HG02642 (cell line): ENCODE measurements at regions not wholly inside any gene's neighbourhood (a gene's known extent, or its start where the extent isn't known, plus 50 kb on each side); places are given as distances from the start of the nearest gene placed in this dataset.
"Not testable (repeated sequence)": the region's sequence is repeated elsewhere in the genome, so short reads cannot be mapped to it uniquely, and the experiment has no call there.

Experiments used
- ATAC-seq: cut with Tn5 transposase; IDR thresholded peaks from one replicate; pipeline ENCODE4 v1.9.1; 2021; ENCODE audit warnings: mild to moderate bottlenecking; ENCODE audit not compliant: unreplicated experiment, poor library complexity

DNA sequence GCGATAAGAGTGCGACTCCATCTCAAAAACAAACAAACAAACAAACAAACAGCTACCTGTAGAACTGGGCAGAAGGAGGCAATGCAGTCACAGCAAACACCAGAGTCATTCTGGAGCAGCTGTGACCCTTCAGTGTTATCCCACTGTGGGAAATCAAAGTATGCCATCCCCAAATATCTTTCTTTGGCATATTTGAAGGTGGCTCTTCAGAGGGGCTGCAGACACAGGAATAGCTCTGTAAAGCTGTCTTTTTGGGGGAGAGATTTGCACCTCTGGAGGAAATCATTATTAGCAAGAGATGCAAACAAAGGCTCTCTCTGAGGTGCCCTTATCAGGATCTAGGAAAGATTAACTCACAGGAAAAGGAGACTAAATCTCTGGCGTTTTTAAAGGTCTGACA lies 98.5 kb upstream of the XPO1 start:
- no peak for ATAC-seq

DNA sequence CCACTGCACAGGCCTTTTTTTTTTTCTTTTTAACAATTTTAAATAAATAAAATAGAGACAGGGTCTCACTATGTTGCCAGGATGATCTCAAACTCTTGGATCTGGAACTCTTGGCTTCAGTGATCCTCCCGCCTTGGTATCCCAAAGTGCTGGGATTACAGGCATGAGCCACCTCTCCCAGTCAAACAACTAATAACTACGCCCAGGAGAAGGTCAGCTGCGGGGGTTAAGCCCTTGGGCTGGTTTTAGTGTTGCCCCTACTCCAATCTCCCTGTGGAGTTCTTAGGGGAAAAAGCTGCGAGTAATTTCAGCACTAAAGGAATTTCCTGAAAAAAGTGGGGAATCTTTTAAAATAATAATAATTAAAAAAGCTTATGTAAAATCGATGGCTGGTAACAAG lies 96.4 kb upstream of the XPO1 start:
- ATAC-seq = no peak

DNA sequence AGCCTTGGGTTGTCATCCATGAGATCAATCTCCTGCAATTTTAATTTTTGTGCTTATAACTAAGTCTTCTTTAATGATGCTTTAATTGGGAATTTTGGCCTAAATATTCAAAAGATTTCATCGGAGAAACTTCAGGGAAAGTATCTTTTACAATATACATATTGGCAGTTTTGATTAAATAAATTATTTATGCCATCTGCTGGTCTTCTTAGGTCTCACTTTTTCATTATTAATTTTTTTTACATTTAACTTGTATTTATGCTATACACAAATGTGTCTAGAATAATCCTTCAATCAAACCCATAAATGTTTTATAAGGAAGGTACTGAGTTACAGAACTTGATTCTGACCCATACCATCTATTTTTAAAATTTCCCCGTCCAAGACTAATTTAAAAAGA lies 95.1 kb upstream of the XPO1 start:
- ATAC-seq = no peak

DNA sequence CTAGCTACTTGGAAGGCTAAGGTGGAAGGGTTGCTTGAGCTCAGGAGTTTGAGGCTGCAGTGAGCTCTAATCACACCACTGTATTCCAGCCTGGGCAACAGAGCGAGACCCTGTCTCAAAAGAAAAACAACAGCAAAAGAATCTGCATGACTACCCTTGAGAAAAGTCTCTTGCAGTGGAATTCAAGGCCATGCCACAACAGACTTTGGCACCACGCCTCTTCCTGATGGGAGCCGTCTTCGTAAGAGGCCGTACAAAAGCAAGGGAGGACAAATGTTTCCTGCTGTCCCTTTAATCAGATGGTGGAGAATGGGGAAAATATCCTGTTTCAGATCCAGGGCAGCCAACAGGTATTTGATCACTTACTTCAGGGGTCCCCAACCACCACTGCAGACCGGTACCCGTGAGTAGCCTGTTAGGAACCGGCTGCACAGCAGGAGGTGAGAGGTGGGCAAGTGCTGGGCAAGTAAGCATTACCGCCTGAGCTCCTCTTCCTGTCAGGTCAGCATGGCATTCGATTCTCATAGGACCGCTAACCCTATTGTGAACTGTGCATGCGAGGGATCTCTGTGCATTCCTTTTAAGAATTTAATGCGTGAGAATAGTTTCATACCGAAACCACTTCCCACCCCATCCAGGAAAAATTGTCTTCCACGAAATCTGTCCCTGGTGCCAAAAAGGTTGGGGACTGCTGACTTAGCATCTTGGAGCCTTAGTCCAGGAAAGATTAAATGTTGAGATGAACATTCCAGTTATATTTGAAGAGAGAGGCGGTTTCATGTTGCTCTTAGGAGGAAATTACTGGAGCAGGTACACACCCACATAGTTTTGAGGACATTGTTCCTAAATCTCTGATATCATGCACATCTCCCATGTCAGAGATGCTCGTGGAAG lies 94.4 kb upstream of the XPO1 start:
- no peak for ATAC-seq

DNA sequence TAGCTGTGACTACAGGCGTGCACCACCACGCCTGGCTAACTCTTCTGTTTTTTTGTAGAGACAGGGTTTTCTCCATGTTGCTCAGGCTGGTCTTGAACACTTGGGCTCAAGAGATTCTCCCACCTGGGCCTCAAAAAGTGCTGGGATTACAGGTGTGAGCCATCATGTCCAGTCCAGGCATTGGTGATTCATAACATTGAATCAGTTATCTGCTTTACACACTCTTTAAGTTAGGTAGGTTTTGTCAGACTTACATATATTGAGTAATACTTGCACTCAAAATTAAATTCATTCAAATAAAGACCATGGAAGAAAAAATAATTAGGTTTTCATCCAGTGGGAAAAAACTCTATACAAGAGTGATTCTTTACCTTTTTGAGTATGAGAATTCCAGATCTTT lies 93.2 kb upstream of the XPO1 start:
- no peak for ATAC-seq

DNA sequence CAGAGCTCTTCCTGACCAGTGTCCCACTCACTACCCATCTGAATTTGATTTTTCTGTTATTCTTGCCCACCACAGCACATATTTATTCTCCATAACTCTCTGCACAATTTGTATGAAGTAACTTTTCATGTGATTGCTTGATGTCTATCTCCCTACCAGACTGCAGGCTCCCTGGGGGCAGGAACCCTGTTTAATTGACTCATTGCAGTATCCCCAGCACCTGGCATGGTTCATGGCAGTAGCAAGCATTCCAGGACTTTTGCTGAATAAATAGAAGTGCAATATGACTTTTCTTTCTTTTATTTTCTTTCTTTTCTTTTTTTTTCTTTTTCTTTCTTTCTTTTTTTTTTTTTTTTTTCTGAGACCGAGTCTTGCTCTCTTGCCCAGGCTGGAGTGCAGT lies 88.7 kb upstream of the XPO1 start:
- no peak for ATAC-seq

DNA sequence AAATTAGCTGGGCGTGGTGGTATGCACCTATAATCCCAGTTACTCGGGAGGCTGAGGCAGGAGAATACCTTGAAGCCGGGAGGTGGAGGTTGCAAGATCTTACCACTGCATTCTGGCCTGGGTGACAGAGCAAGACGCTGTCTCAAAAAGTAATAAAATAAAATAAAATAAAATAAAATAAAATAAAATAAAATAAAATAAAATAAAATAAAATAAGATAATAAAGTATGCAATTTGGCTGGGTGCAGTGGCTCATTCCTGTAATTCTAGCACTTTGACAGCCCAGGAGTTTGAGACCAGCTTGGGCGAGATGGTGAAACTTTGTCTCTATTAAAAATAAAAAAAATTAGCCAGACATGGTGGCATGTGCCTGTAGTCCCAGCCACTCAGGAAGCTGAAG lies 85.6 kb upstream of the XPO1 start:
- no peak for ATAC-seq

DNA sequence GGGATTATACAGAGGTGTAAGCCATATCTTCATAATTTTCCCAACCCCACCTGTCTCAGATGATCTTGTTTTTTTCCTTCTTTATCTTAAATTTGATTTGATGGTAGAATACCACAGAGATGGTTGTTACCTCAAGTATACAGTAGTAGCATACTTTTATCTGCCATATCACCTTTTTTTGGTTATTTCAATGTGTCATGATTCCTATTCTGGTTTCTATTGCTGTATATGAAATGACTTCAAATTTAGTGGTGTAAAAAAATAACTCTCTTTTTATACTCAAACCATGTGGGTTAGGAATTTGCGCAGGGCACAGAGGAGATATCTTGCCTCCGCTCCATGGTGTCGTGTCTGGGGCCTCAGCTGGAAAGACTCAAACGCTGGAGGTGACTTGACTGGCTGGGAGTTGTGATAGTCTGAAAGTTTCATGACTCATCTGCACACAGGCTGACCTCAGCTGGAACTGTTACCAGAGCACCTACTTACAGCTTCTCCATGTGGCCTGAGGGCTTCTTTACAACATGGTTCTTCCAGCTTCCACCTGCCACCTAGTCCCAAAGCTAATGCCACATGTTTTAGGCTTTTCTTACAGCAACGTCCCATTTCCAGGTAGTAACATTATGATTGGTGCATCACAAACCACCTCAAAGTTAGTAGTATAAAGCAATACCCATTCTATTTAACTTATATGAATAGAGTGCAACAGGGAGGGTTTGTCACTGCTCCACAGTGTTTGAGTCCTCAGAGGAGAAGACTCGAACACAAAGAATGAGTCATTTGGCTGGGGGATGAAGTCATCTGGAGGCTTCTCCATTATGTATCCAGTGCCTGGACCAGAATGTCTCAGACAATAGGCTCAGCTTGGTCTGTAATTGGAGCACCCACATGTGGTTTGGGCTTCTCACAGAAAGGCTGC lies 82.3 kb upstream of the XPO1 start:
- no peak for ATAC-seq

DNA sequence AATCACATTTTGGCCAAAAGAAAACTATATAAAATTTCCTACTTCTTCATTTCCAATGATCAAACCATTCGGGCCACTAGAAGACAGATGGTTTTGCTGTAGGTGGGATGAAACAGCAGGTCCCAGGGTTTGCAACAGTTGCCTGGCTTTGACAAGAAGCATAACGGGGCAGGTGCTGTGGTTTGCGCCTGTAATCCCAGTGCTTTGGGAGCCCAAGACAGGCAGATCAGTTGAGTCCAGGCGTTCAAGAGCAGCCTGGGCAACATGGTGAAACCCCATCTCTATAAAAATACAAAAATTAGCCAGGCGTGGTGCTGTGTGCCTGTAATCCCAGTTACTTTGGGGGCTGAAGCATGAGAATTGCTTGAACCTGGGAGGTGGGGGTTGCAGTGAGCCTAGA lies 81.4 kb upstream of the XPO1 start:
- ATAC-seq = no peak

DNA sequence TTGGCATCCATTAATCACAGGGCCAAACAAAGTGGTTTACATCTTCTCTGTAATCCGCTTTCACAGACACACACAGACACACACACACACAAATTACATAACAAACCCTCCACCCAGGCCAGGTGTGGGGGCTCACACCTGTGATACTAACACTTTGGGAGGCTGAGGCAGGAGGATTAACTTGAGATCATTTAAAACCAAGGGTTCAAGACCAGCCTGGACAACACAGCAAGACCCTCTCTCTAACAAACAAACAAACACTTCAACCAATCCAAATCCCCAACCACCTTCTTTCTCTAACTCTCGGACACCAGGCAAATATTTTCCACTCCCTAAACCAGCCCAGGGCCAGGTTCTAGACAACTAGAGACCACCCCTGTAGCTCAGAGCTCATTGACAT lies 79.5 kb upstream of the XPO1 start:
- ATAC-seq = no peak

DNA sequence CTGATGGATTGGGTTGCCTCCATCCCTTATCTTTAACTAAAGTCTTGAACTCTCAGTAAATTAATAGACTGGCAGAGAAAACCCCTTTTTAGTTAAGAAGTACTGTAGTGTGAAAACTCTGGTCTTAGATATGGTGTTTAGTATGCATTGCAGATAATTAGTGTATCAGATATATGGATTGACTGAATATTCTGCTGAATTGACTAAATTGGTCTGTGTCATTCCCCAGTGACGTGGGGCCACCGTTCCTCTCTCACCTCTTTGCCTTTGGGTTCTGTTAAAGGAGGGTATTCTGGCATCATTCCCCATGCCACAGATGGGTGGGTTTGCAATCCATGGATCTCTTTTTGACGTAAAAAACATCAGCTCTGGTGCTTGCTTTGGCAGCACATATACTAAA lies 67.1 kb upstream of the XPO1 start:
- no peak for ATAC-seq

DNA sequence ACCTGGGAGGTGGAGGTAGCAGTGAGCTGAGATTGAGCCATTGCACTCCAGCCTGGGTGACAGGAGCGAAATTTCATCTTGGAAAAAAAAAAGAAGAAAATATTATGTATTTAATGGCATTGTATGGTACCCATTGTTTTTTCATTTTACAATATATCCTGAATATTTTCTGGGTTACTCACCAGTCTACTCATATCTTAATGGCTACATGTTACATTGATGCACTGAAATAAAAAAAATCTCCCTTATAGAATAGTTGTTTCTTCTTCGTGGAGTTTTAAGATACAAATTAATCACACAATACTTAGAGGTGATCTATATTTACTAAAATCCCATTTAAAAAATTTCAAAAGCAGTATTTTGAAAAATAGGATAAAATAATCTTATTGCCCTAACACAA lies 66.3 kb upstream of the XPO1 start:
- no peak for ATAC-seq

DNA sequence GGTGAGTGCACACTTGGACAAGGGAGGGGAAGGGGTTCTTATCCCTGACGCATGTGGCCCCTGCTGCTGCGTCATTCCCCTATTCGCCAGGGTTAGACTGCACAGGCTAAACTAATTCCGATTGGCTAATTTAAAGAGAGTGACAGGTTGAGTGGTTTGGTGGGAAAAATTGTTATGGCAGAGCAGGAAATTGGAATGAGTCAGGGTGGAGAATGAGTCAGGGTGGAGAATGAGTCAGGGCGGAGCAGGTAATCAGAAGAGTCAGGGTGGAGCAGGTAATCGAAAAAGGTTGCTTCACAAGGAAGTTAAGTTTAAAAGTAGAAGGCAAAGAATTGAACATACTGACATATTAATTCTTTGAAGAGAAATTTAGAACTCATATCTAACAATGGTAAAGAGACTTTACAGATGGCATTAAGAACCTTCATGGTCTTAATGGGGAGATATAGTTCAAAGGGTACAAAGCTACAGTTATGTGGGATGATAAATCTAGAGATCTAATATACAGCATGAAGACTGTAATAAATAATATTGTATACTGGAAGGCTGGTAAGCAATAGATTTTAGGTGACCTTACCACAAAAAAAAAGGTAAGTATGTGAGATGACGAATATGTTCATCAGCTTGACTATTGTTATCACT lies 60.5 kb upstream of the XPO1 start:
- ATAC-seq = not testable (repeated sequence)

DNA sequence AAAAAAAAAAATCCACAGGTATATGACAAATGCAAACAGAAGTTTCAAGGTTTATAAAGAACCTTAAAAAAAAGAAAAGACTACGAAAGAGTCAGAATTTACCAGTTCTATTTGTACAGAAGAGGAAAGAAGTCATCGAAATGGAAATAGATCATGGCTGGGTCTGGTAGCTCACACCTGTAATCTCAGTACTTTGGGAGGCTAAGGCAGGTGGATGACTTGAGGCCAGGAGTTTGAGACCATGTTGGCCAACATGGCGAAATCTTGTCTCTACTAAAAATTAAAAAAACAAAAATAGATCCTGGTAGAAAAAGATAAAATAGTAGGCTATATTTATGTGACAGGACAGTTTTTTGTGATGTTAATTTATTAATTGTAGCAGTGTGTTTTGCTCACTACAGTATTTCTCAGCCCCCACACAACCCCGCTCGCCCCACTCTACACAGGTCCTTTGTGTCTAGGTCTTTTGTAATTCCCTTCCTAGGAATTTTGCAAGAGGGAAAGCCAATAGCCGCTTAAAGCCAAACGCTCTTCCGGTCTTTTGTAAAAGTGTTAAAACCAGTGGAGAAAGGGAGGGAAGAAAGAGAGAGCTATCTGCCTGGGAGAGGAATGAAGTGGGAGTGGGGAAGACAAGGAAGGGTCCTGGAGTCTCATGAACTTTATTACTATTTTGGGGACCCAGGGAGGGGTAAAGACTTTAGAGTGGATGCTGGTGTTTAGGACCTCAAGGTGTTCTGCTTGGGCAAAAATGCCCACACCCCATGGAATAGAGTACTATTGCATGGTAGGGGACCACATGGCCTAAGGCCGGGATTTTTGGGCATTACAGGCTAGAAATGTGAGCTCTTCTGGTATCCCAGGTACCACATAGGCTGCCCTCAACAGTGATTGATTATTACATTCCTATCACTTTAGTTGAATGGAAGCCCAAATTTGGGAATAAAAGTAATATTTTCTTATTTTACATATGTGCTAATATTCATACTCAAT lies 59.4 kb upstream of the XPO1 start:
- no peak for ATAC-seq

DNA sequence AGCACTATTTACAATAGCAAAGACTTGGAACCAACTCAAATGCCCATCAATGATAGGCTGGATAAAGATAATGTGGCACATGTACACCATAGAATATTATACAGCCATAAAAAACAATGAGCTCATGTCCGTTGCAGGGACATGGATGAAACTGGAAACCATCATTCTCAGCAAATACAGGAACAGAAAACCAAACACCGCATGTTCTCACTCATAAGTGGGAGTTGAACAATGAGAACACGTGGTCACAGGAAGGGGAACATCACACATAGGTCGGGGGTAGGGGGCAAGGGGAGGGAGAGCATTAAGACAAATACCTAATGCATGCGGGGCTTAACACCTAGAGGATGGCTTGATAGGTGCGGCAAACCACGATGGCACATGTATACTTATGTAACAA lies 56.0 kb upstream of the XPO1 start:
- ATAC-seq = not testable (repeated sequence)

DNA sequence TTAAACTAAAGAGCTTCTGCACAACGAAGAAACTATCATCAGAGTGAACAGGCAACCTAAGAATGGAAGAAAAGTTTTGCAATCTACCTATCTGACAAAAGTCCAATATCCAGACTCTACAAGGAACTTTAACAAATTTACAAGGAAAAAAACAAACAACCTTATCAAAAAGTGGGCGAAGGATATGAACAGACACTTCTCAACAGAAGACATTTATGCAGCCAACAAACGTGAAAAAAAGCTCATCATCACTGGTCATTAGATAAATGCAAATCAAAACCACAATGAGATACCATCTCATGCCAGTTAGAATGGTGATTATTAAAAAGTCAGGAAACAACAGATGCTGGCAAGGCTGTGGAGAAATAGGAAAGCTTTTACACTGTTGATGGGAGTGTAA lies 55.5 kb upstream of the XPO1 start:
- ATAC-seq = not testable (repeated sequence)

DNA sequence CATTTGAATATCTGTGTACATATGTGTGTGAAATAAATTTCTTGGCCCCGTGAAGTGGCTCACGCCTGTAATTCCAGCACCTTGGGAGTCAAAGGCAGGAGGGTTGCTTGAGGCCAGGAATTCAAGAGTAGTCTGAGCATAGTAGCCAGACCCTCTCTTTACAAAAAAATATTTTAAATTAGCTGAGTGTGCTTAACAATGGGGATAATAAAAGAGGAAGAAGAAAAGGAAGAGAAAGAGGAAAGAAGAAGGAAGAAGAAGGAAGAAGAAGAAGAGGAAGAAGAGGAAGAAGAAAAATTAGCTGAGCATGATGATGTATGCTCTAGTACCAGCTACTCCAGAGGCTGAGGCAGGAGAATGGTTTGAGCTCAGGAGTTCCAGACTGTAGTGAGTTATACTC lies 52.1 kb upstream of the XPO1 start:
- no peak for ATAC-seq

DNA sequence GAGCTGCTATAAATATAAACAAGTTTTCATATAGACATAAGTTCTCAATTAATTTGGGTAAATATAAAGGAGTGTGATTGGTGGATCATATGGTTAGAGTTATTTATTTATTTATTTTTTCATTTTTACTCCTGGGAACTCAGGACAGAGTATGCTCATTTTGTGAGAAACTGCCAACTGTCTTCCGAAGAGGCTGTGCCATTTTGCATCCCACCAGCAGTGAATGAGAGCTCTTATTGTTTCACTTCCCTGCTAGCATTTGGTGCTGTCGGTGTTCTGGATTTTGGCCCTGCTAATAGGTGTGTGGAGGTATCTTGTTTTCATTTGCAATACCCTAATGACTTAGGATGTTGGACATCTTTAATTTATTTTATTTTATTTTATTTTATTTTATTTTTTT lies 50.4 kb upstream of the XPO1 start:
- no peak for ATAC-seq
